Osteocyte (in vitro differentiated cells): ENCODE measurements at regions not wholly inside any gene's neighbourhood (a gene's known extent, or its start where the extent isn't known, plus 50 kb on each side); places are given as distances from the start of the nearest gene placed in this dataset.

Experiments
- DNase-seq: peaks from one replicate; pipeline ENCODE4 v3.0.0; 2021; ENCODE audit warnings: mixed read lengths; ENCODE audit not compliant: unreplicated experiment; ENCODE audit errors: extremely low spot score
- H3K27ac Mint-ChIP-seq: one replicate; pipeline ENCODE4 v1.8.0; 2021; ENCODE audit warnings: mild to moderate bottlenecking, mixed read lengths; ENCODE audit not compliant: unreplicated experiment
- H3K27me3 Mint-ChIP-seq: one replicate; pipeline ENCODE4 v1.8.0; 2021; ENCODE audit warnings: mixed read lengths; ENCODE audit not compliant: unreplicated experiment
- H3K36me3 Mint-ChIP-seq: one replicate; pipeline ENCODE4 v1.8.0; 2021; ENCODE audit warnings: mixed read lengths; ENCODE audit not compliant: unreplicated experiment
- H3K4me1 Mint-ChIP-seq: one replicate; pipeline ENCODE4 v1.8.0; 2021; ENCODE audit warnings: mixed read lengths; ENCODE audit not compliant: unreplicated experiment
- H3K4me3 Mint-ChIP-seq: one replicate; pipeline ENCODE4 v1.8.0; 2021; ENCODE audit warnings: mild to moderate bottlenecking, moderate library complexity, mixed read lengths; ENCODE audit not compliant: unreplicated experiment
- H3K9me3 Mint-ChIP-seq: one replicate; pipeline ENCODE4 v1.8.0; 2021; ENCODE audit warnings: mixed read lengths; ENCODE audit not compliant: unreplicated experiment
- CTCF ChIP-seq: fragments of 200-600 bp; sonication (generic); IDR thresholded peaks from 2 replicates; pipeline ENCODE4 v1.5.0; 2021; ENCODE audit warnings: antibody characterized with exemption, mild to moderate bottlenecking, moderate library complexity

GRCh38 chr2:128506534-128506933, 187.9 kb upstream of the HS6ST1 start:
- Mint-ChIP-seq H3K36me3 (no peaks in the 10 kb centered on the region), H3K4me3 (no peak overlapping the region), H3K4me1 (peaks cover 3% of the 10 kb centered on the region), H3K27ac (no peak overlapping the region), H3K9me3 (no peaks in the 10 kb centered on the region), H3K27me3 (peaks cover 6% of the 10 kb centered on the region)
- no peak for DNase-seq
- TF ChIP-seq CTCF, result no peak

GRCh38 chr2:128510701-128511397, 192.2 kb upstream of the HS6ST1 start:
- no peak overlapping the region for H3K4me3 Mint-ChIP-seq
- no peaks in the 10 kb centered on the region for H3K9me3 Mint-ChIP-seq
- no peaks in the 10 kb centered on the region for H3K36me3 Mint-ChIP-seq
- no peak for TF ChIP-seq CTCF
- peaks cover 6% of the 10 kb centered on the region for H3K27me3 Mint-ChIP-seq
- H3K27ac Mint-ChIP-seq, result no peak overlapping the region
- no peak for DNase-seq
- H3K4me1 Mint-ChIP-seq, result peaks cover 3% of the 10 kb centered on the region

GRCh38 chr2:128511731-128512378, 193.2 kb upstream of the HS6ST1 start:
- peaks cover 2% of the 10 kb centered on the region for H3K27me3 Mint-ChIP-seq
- no peak overlapping the region for H3K4me3 Mint-ChIP-seq
- H3K27ac Mint-ChIP-seq, result no peak overlapping the region
- H3K36me3 Mint-ChIP-seq, result no peaks in the 10 kb centered on the region
- H3K4me1 Mint-ChIP-seq, result peaks cover 3% of the 10 kb centered on the region
- DNase-seq, result no peak
- H3K9me3 Mint-ChIP-seq, result no peaks in the 10 kb centered on the region
- TF ChIP-seq CTCF, result no peak

- H3K36me3 Mint-ChIP-seq, result no peaks in the 10 kb centered on the region
- no peaks in the 10 kb centered on the region for H3K9me3 Mint-ChIP-seq
- no peak for DNase-seq
- H3K4me3 Mint-ChIP-seq, result no peak overlapping the region
- H3K4me1 Mint-ChIP-seq, result peaks cover 3% of the 10 kb centered on the region
- TF ChIP-seq CTCF, result no peak
- H3K27ac Mint-ChIP-seq, result no peak overlapping the region
- H3K27me3 Mint-ChIP-seq, result peaks cover 2% of the 10 kb centered on the region
These were observed 193.9 kb upstream of the HS6ST1 start for GRCh38 chr2:128512379-128513115.
